ENCODE measurements at regions not wholly inside any gene's neighbourhood (a gene's known extent, or its start where the extent isn't known, plus 50 kb on each side); places are given as distances from the start of the nearest gene placed in this dataset.

DNA sequence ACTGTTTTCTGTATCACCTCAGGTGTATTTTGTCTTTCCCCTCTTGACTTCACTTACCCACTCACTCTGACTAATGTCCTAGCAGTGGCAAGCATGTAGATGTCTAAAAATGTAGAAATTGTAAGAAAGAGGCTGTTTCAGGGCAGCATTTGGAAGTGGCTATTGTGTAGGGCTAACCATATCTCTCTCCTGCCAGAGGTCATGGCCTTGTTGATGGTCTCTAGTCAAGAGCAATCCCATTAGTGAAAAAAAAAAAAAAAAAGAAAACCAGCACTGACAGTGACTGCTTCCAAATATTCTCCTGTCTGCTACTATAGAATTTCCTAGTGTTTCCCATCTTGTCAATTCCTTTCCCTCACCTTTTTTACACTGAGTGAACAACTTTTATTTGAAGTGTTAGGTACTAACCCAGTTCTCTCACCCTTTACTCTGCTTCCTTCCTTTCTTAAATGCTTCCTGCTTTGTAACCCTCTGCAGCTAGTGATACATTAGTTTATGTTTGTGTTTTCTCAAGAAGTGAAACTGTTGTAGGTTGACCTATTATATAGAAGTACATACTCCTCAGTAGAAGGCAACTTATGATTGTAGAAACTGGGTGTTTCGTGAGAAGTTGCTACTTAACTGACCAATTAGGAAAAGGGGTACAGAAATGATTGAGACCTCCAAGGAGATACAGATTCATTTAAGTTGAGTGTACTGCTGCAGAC, 174.1 kb upstream of the PTPRK start:
- no peak overlapping the region for H3K4me3 ChIP-seq (ENCODE audit: control insufficient read depth, low read depth, low read length)
- no peak for DNase-seq (ENCODE audit: low read depth)
- TF ChIP-seq, protein P1, sequence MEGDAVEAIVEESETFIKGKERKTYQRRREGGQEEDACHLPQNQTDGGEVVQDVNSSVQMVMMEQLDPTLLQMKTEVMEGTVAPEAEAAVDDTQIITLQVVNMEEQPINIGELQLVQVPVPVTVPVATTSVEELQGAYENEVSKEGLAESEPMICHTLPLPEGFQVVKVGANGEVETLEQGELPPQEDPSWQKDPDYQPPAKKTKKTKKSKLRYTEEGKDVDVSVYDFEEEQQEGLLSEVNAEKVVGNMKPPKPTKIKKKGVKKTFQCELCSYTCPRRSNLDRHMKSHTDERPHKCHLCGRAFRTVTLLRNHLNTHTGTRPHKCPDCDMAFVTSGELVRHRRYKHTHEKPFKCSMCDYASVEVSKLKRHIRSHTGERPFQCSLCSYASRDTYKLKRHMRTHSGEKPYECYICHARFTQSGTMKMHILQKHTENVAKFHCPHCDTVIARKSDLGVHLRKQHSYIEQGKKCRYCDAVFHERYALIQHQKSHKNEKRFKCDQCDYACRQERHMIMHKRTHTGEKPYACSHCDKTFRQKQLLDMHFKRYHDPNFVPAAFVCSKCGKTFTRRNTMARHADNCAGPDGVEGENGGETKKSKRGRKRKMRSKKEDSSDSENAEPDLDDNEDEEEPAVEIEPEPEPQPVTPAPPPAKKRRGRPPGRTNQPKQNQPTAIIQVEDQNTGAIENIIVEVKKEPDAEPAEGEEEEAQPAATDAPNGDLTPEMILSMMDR (conservative IDR thresholded peaks at IDR 0.05; ENCODE audit: control insufficient read depth, insufficient read depth, low read depth, low read length), result no peak

DNA sequence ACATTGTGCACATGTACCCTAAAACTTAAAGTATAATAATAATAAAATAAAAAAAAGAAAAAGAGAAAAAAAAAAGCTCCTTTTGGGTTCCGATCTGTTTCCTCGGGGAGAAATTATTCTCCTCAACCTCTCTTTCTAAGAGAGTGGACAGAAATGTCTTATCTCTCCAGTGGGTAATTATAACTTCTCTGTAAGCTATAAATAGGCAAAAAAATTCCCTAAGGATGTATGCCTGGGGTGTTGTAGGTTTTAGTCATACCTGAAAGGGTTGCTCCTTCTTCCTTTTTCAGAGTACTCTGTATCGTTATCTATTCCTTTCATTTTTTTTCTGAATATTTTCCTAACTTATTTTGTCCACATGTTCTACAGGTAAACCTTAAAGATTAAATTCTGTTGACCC, 169.7 kb upstream of the PTPRK start:
- H3K4me3 ChIP-seq (ENCODE audit: control insufficient read depth, low read depth, low read length), result no peak overlapping the region
- no peak for DNase-seq (ENCODE audit: low read depth)
- TF ChIP-seq, protein P1 (conservative IDR thresholded peaks at IDR 0.05; ENCODE audit: control insufficient read depth, insufficient read depth, low read depth, low read length), result no peak

DNA sequence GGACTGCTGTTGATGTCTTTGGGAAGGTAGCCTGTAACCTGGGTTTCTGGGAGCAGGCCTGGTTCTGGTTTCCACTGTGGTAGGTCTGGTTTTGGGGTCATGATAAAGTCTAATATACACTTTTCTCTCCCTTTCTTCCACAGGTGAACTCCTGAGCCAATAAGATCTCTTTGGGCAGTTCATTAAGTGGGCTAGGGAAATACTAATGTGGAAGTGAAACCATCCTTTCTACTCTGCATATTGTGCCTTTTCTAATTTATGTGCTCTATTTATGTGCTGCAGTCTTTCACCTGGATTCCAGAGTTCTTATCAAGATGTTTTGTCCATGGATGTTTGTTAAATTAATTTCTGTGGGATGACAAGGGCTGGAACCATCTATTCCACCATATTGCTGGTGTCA, 165.7 kb upstream of the PTPRK start:
- DNase-seq (ENCODE audit: low read depth), result no peak
- TF ChIP-seq, protein P1 (conservative IDR thresholded peaks at IDR 0.05; ENCODE audit: control insufficient read depth, insufficient read depth, low read depth, low read length), result no peak
- no peak overlapping the region for H3K4me3 ChIP-seq (ENCODE audit: control insufficient read depth, low read depth, low read length)

DNA sequence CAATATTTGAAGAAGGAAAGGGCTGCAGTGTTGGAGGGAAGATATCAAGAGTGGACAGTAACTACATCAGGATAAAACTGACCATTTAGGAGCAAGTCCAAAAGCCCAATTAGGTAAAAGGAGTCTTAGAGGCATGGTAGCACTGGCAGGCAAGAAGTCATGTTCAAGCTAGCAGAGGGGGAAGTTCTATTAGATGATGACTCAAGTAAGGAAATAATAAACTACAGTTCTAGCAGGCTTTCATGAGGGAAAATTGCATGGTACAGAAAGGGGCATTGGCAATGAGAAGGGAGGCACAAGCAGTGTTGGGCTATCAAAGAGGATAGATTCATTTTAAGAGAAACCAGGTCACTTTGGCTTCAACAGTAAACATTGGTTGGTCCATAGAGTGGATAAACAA, 156.1 kb upstream of the PTPRK start:
- H3K4me3 ChIP-seq (ENCODE audit: control insufficient read depth, low read depth, low read length), result no peak overlapping the region
- no peak for DNase-seq (ENCODE audit: low read depth)
- TF ChIP-seq, protein P1 (conservative IDR thresholded peaks at IDR 0.05; ENCODE audit: control insufficient read depth, insufficient read depth, low read depth, low read length), result no peak

DNA sequence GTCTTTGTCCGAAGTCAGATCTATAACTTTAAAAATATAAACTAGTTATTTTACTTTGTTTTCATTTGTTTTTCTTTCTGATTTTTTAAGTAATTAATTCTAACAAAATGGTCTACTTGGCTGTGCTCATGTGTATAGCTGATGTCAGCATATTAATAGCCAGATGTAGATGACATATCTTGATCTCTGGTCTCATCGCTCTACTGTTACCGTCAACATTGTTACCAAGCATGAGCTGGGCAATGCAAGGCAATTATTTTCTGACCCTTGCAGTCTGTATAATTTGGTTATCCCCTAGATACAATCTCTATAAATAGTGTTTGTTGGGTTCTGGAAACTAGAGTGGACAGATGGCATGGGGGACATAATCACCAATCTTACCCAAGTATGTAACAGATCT, 151.6 kb upstream of the PTPRK start:
- no peak overlapping the region for H3K4me3 ChIP-seq (ENCODE audit: control insufficient read depth, low read depth, low read length)
- TF ChIP-seq, protein P1 (conservative IDR thresholded peaks at IDR 0.05; ENCODE audit: control insufficient read depth, insufficient read depth, low read depth, low read length), result no peak
- DNase-seq (ENCODE audit: low read depth), result no peak

DNA sequence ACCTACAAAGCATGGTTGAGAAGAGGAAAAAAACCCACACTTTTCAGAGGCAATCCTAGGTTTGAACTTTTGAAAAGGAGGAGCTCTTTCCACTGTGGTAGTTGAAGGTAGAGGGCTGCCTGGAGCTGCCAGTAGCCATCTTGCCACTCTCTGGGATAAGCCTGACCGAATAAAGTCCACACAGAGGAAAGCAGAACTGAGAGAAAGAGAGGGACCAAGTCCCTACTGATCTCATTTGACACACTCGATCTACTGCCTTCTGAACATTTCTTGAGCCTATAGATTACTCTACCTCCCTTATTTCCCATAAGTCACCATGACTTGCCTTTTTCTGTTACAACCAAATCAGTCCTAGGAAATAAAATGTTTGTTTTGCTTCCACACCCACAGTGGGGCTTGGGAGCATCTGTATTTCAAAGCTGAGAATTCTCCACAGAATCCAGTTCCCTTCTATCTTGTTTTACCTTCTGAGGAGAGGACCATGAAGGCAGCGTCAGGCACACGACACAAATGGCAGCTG, 147.0 kb upstream of the PTPRK start:
- no peak overlapping the region for H3K4me3 ChIP-seq (ENCODE audit: control insufficient read depth, low read depth, low read length)
- TF ChIP-seq, protein P1 (conservative IDR thresholded peaks at IDR 0.05; ENCODE audit: control insufficient read depth, insufficient read depth, low read depth, low read length), result no peak

More for the DNA sequence above, 147.0 kb upstream of the PTPRK start:
- no peak for DNase-seq (ENCODE audit: low read depth)

All from fibroblast of mammary gland (primary cell).